ENCODE measurements at regions not wholly inside any gene's neighbourhood (a gene's known extent, or its start where the extent isn't known, plus 50 kb on each side); places are given as distances from the start of the nearest gene placed in this dataset.

- ChIA-PET POLR2A (no interaction called here), CTCF (ENCODE audit: low intra/inter-chr PET ratio, low total read pairs) (no interaction called here)
- no peak for FAIRE-seq
- no peaks in the 10 kb centered on the region for H3K27me3 ChIP-seq (ENCODE audit: control insufficient read depth in 1 of 2, insufficient read depth in 2 of 2, low read length in 2 of 2)
- 0% methylated on average over 1 of the region's 1 CpG for WGBS (ENCODE audit: low lambda C conversion rate)
- BruUV-seq (replicated peaks) = no TSS peak
- H2AFZ ChIP-seq (ENCODE audit: low read length) = no peak overlapping the region
- H3K79me2 ChIP-seq (ENCODE audit: insufficient read depth, low read length) = no peaks in the 10 kb centered on the region
- H4K20me1 ChIP-seq (ENCODE audit: insufficient read depth, low read length) = no peaks in the 10 kb centered on the region
- in situ Hi-C loops (cut with HindIII; ENCODE audit: extremely low pct_ligation_motif_present, low pct_unique_long_range_greater_than_20kb) = no loop called here
- H3K4me3 ChIP-seq (replicated peaks in 1 of 3; ENCODE audit: insufficient read depth in 1 of 3, low read depth in 2 of 3, low read length in 3 of 3) = no peak overlapping the region
- TF ChIP-seq, protein P1, sequence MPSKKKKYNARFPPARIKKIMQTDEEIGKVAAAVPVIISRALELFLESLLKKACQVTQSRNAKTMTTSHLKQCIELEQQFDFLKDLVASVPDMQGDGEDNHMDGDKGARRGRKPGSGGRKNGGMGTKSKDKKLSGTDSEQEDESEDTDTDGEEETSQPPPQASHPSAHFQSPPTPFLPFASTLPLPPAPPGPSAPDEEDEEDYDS (CRISPR knock-in tag; IDR thresholded peaks at IDR 0.05) = no peak
- no peak for TF ChIP-seq REST (IDR thresholded peaks at IDR 0.05; ENCODE audit: borderline replicate concordance in 1 of 2, low read depth in 1 of 2, low read length in 2 of 2)
- no peak for TF ChIP-seq NRL (CRISPR knock-in tag; IDR thresholded peaks at IDR 0.05; ENCODE audit: borderline replicate concordance)
- TF ChIP-seq KIAA2018 (CRISPR knock-in tag; IDR thresholded peaks at IDR 0.05; ENCODE audit: borderline replicate concordance) = no peak
- TF ChIP-seq ZNF605 (CRISPR knock-in tag; IDR thresholded peaks at IDR 0.05) = no peak
- no peak for TF ChIP-seq DR1 (CRISPR knock-in tag; IDR thresholded peaks at IDR 0.05)
- intact Hi-C loops (cut with micrococcal nuclease; ENCODE audit: unreplicated experiment) = no loop called here
- H3K27ac ChIP-seq (ENCODE audit: extremely low read length, insufficient read depth, low read length) = no peak overlapping the region
- no peak overlapping the region for H3K9ac ChIP-seq (ENCODE audit: insufficient read depth, low read depth, low read length)
- no peak for DNase-seq (ENCODE audit: low spot score)
- no peaks in the 10 kb centered on the region for H3K36me3 ChIP-seq (replicated peaks in 1 of 2; ENCODE audit: control insufficient read depth in 1 of 2, insufficient read depth in 2 of 2, low read length in 2 of 2)
- no peak overlapping the region for H3K4me2 ChIP-seq (ENCODE audit: low read depth, low read length)
- no peaks in the 10 kb centered on the region for H3K9me3 ChIP-seq (ENCODE audit: low read length)
- ATAC-seq = no peak
- H3K4me1 ChIP-seq (ENCODE audit: insufficient read depth, low read length) = no peaks in the 10 kb centered on the region
Observed at GRCh38 chr11:103676413-103676812, 360.0 kb upstream of the DDI1 start.

Data from HepG2 (cell line).